Breast epithelium (tissue), 4 donors: ENCODE measurements at regions not wholly inside any gene's neighbourhood (a gene's known extent, or its start where the extent isn't known, plus 50 kb on each side); places are given as distances from the start of the nearest gene placed in this dataset.

Source experiments
- DNase-seq, 2 donors: peaks; one replicate each; pipeline ENCODE4 v3.0.0-alpha.2; 2019; ENCODE audit warnings: low spot score in 2 of 2
- H3K27ac ChIP-seq, 2 donors: fragments of 200-600 bp; sonication (generic) in 1 of 2; one replicate each; pipeline ENCODE4 v1.5.1; 2016 to 2019; ENCODE audit warnings: mild to moderate bottlenecking in 1 of 2
- H3K27me3 ChIP-seq, 2 donors: fragments of 200-600 bp; sonication (generic) in 1 of 2; one replicate each; pipeline versions ENCODE4 v1.5.1 to v1.6.0; 2017 to 2019; ENCODE audit warnings: control low read depth in 1 of 2, mild to moderate bottlenecking in 1 of 2
- H3K36me3 ChIP-seq: fragments of 200-600 bp; one replicate; pipeline ENCODE4 v1.5.1; 2019
- H3K4me1 ChIP-seq, 2 donors: fragments of 200-600 bp; sonication (generic); one replicate each; pipeline ENCODE4 v1.5.1; 2016 to 2019; ENCODE audit warnings: control low read depth in 1 of 2
- H3K4me3 ChIP-seq, 3 donors: fragments of 200-600 bp; sonication (generic); 1 replicate in 2 of 3; 2 replicates in 1 of 3; pipeline ENCODE4 v1.5.1; 2016 to 2019; ENCODE audit warnings: mild to moderate bottlenecking in 3 of 3, moderate library complexity in 2 of 3
- H3K9me3 ChIP-seq, 2 donors: fragments of 200-600 bp; sonication (generic) in 1 of 2; one replicate each; pipeline ENCODE4 v1.5.1; 2016 to 2019; ENCODE audit warnings: control low read depth in 1 of 2
- POLR2A ChIP-seq: fragments of 450-650 bp; IDR thresholded peaks from one replicate; pipeline ENCODE4 v1.6.1; 2016; ENCODE audit warnings: antibody characterized with exemption, mild to moderate bottlenecking, moderate library complexity
- POLR2AphosphoS5 ChIP-seq, 3 donors: sonication (generic); formaldehyde crosslinking; IDR thresholded peaks; one replicate each; pipeline ENCODE4 v1.6.1; 2017; ENCODE audit warnings: antibody characterized with exemption in 3 of 3
- intact Hi-C: fragments of 100-400 bp; cut with DNase I; formaldehyde crosslinking; loops from one replicate; pipeline ENCODE4 v1.15.1; 2023; ENCODE audit warnings: low total_unique reads
- TF ChIP-seq, protein P1 (sequence below), 3 donors: fragments of 450-650 bp; IDR thresholded peaks; one replicate each; pipeline ENCODE4 v1.5.1; 2016 to 2017; ENCODE audit warnings: antibody characterized with exemption in 3 of 3, mild to moderate bottlenecking in 3 of 3, moderate library complexity in 3 of 3

DNA sequence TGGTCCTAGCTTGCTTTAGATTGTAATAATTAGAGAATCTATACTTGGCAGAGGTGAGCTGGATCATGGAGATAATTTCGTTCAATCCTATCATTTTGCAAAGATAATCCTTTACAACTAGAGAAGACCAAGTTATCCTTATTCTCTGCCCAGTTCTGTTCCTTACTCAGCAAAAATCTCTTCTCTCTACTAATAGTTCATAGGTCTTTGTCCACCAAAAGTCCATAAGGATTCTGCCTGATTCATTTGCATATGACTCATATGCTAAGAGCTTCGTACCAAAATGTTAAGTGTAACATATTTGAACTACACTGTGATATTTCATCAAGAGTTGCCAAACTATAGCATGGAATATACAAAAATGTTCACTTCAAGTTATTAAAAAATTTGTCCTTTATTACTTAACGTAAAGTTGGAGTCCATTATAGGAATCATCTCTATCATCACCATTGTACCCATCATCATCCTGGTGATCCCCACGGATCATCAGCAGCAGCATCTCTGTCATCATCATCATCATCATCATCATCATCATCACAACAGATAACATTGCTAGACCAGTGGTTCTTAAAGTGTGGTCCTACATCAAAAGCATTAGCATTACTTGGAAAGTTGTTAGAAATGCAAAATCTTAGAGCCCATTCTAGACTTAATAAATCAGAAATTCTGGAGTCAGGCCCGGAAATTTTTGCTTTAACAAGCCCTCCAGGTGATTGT, 463.0 kb downstream of the DHX35 start:
- H3K4me3 ChIP-seq, result no peak overlapping the region
- TF ChIP-seq POLR2A, result no peak
- TF ChIP-seq, protein P1, sequence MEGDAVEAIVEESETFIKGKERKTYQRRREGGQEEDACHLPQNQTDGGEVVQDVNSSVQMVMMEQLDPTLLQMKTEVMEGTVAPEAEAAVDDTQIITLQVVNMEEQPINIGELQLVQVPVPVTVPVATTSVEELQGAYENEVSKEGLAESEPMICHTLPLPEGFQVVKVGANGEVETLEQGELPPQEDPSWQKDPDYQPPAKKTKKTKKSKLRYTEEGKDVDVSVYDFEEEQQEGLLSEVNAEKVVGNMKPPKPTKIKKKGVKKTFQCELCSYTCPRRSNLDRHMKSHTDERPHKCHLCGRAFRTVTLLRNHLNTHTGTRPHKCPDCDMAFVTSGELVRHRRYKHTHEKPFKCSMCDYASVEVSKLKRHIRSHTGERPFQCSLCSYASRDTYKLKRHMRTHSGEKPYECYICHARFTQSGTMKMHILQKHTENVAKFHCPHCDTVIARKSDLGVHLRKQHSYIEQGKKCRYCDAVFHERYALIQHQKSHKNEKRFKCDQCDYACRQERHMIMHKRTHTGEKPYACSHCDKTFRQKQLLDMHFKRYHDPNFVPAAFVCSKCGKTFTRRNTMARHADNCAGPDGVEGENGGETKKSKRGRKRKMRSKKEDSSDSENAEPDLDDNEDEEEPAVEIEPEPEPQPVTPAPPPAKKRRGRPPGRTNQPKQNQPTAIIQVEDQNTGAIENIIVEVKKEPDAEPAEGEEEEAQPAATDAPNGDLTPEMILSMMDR (IDR thresholded peaks at IDR 0.05), result no peak
- no peak for TF ChIP-seq POLR2AphosphoS5 (IDR thresholded peaks at IDR 0.05)
- intact Hi-C loops, result no loop called here
- H3K9me3 ChIP-seq, result peaks cover 0 to 3% of the 10 kb centered on the region in 2 donors
- no peaks in the 10 kb centered on the region for H3K36me3 ChIP-seq
- H3K4me1 ChIP-seq, result no peaks in the 10 kb centered on the region
- no peak for DNase-seq
- no peaks in the 10 kb centered on the region for H3K27me3 ChIP-seq
- no peak overlapping the region for H3K27ac ChIP-seq

- Histone ChIP-seq H3K9me3 (peaks cover 0 to 3% of the 10 kb centered on the region in 2 donors), H3K27me3 (no peaks in the 10 kb centered on the region), H3K36me3 (no peaks in the 10 kb centered on the region), H3K27ac (no peak overlapping the region), H3K4me3 (no peak overlapping the region), H3K4me1 (no peaks in the 10 kb centered on the region)
- no peak for DNase-seq
- TF ChIP-seq, protein P1 (IDR thresholded peaks at IDR 0.05), result no peak
- TF ChIP-seq POLR2AphosphoS5 (IDR thresholded peaks at IDR 0.05), result no peak
- TF ChIP-seq POLR2A, result no peak
- intact Hi-C loops, result no loop called here
Measured at GRCh38 chr20:39421571-39422105, 459.5 kb downstream of the DHX35 start.

DNA sequence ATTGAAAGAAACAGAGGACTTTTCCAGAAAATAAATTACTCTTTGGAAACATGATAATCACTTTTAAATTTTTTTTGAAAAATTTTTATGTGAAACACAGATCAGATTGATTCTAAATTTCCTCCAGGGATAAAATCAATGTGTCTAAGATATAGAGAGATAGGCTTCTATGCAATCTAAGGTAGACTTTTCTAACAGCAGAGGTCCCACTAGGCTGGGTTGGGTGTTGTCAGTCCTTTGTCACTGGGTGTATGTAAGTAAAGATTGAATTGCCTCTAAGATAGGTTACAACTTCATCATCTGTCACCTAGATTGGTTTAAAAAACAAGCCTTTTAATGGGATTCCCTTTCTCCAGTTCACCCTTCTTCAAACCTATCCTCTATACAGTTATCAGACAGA, 449.9 kb downstream of the DHX35 start:
- intact Hi-C loops, result no loop called here
- Histone ChIP-seq H3K27me3 (no peaks in the 10 kb centered on the region), H3K36me3 (no peaks in the 10 kb centered on the region), H3K4me1 (no peaks in the 10 kb centered on the region), H3K9me3 (no peaks in the 10 kb centered on the region), H3K4me3 (no peak overlapping the region), H3K27ac (no peak overlapping the region)
- no peak for DNase-seq
- TF ChIP-seq, protein P1 (IDR thresholded peaks at IDR 0.05), result no peak
- TF ChIP-seq POLR2A (no peak), POLR2AphosphoS5 (IDR thresholded peaks at IDR 0.05) (no peak)

GRCh38 chr20:39399463-39399862, 437.3 kb downstream of the DHX35 start:
- Histone ChIP-seq H3K9me3 (no peaks in the 10 kb centered on the region), H3K4me3 (no peak overlapping the region)
- DNase-seq, result no peak

GRCh38 chr20:39398656-39399055, 436.5 kb downstream of the DHX35 start:
- Histone ChIP-seq H3K27me3 (no peaks in the 10 kb centered on the region), H3K9me3 (no peaks in the 10 kb centered on the region), H3K27ac (no peak overlapping the region), H3K4me1 (no peaks in the 10 kb centered on the region), H3K36me3 (no peaks in the 10 kb centered on the region), H3K4me3 (no peak overlapping the region)
- intact Hi-C loops, result no loop called here
- no peak for DNase-seq
- TF ChIP-seq POLR2A (no peak), POLR2AphosphoS5 (IDR thresholded peaks at IDR 0.05) (no peak)

More at GRCh38 chr20:39399463-39399862, 437.3 kb downstream of the DHX35 start:
- H3K4me1 ChIP-seq, result no peaks in the 10 kb centered on the region
- intact Hi-C loops, result no loop called here
- H3K27ac ChIP-seq, result no peak overlapping the region
- H3K27me3 ChIP-seq, result no peaks in the 10 kb centered on the region
- no peaks in the 10 kb centered on the region for H3K36me3 ChIP-seq
- TF ChIP-seq POLR2A, result no peak
- no peak for TF ChIP-seq POLR2AphosphoS5 (IDR thresholded peaks at IDR 0.05)
- TF ChIP-seq, protein P1 (IDR thresholded peaks at IDR 0.05), result no peak
